Neural cell (in vitro differentiated cells): ENCODE measurements at regions not wholly inside any gene's neighbourhood (a gene's known extent, or its start where the extent isn't known, plus 50 kb on each side); places are given as distances from the start of the nearest gene placed in this dataset.

Source experiments
- CTCF ChIP-seq: fragments of 450-650 bp; IDR thresholded peaks from 2 replicates; pipeline ENCODE4 v1.5.1; 2014; ENCODE audit warnings: antibody characterized with exemption, mild to moderate bottlenecking, moderate library complexity; ENCODE audit not compliant: poor library complexity, severe bottlenecking
- EZH2 ChIP-seq: fragments of 200-600, 300-800 bp; shearing (Covaris generic), sonication (generic); IDR thresholded peaks from 2 replicates; pipeline ENCODE4 v1.6.1; 2014; ENCODE audit warnings: antibody characterized with exemption, low read length, borderline replicate concordance, mild to moderate bottlenecking; ENCODE audit not compliant: insufficient read depth, poor library complexity, severe bottlenecking
- MXI1 ChIP-seq: fragments of 450-650 bp; conservative IDR thresholded peaks from 2 replicates; pipeline ENCODE4 v1.6.1; 2014; ENCODE audit warnings: antibody characterized with exemption, mild to moderate bottlenecking; ENCODE audit not compliant: poor library complexity, severe bottlenecking

- TF ChIP-seq MXI1 (no peak), CTCF (no peak), EZH2 (no peak)
Observed at GRCh38 chr3:22609139-22609538, 594.0 kb upstream of the UBE2E2 start.
